Glutamatergic neuron (in vitro differentiated cells): ENCODE measurements at regions not wholly inside any gene's neighbourhood (a gene's known extent, or its start where the extent isn't known, plus 50 kb on each side); places are given as distances from the start of the nearest gene placed in this dataset.

Experiments used
- DNase-seq: peaks from one replicate; pipeline ENCODE4 v3.0.0; 2022
- H3K27ac Mint-ChIP-seq: one replicate; pipeline ENCODE4 v1.8.0; 2020; ENCODE audit warnings: mild to moderate bottlenecking, mixed read lengths, inconsistent platforms; ENCODE audit not compliant: unreplicated experiment
- H3K27me3 Mint-ChIP-seq: one replicate; pipeline ENCODE4 v1.8.0; 2020; ENCODE audit warnings: mild to moderate bottlenecking, moderate library complexity, mixed read lengths, inconsistent platforms; ENCODE audit not compliant: unreplicated experiment
- H3K36me3 Mint-ChIP-seq: one replicate; pipeline ENCODE4 v1.8.0; 2020; ENCODE audit warnings: mild to moderate bottlenecking, mixed read lengths, inconsistent platforms; ENCODE audit not compliant: unreplicated experiment
- H3K4me1 Mint-ChIP-seq: one replicate; pipeline ENCODE4 v1.8.0; 2020; ENCODE audit warnings: mild to moderate bottlenecking, low read depth, mixed read lengths, inconsistent platforms; ENCODE audit not compliant: unreplicated experiment
- H3K4me3 Mint-ChIP-seq: one replicate; pipeline ENCODE4 v1.8.0; 2020; ENCODE audit warnings: mild to moderate bottlenecking, mixed read lengths, inconsistent platforms; ENCODE audit not compliant: unreplicated experiment
- H3K9me3 Mint-ChIP-seq: one replicate; pipeline ENCODE4 v1.8.0; 2020; ENCODE audit warnings: mild to moderate bottlenecking, moderate library complexity, mixed read lengths, inconsistent platforms; ENCODE audit not compliant: unreplicated experiment
- TF ChIP-seq, protein P1 (sequence below): fragments of 200-600 bp; sonication (generic); IDR thresholded peaks from one replicate; pipeline ENCODE4 v1.5.0; 2021; ENCODE audit not compliant: partially characterized antibody, unreplicated experiment

DNA sequence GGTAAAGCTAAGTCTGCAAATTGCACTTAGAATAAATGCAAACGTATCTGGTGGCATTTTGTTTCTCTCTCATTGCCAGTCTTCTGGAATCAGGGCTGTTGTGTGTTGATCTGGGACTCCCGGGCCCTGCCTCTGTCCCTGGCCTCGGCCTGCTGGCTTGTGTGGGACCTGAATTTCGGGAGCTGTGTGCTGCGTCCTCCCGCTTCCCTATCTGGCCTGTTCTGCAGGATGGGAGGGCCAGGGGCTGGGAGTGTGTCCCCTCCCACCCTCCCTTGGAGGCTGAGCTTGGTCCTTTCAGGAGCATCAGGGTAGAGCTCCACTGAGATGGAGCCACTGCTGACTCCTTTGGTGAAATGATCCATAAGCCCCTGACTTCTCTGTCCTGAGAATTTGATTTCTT lies 118.5 kb downstream of the ACKR3 start:
- Mint-ChIP-seq H3K4me3 (no peak overlapping the region), H3K27ac (no peak overlapping the region), H3K36me3 (no peaks in the 10 kb centered on the region), H3K4me1 (peaks cover 5% of the 10 kb centered on the region), H3K27me3 (no peaks in the 10 kb centered on the region), H3K9me3 (peaks cover 5% of the 10 kb centered on the region)
- TF ChIP-seq, protein P1, sequence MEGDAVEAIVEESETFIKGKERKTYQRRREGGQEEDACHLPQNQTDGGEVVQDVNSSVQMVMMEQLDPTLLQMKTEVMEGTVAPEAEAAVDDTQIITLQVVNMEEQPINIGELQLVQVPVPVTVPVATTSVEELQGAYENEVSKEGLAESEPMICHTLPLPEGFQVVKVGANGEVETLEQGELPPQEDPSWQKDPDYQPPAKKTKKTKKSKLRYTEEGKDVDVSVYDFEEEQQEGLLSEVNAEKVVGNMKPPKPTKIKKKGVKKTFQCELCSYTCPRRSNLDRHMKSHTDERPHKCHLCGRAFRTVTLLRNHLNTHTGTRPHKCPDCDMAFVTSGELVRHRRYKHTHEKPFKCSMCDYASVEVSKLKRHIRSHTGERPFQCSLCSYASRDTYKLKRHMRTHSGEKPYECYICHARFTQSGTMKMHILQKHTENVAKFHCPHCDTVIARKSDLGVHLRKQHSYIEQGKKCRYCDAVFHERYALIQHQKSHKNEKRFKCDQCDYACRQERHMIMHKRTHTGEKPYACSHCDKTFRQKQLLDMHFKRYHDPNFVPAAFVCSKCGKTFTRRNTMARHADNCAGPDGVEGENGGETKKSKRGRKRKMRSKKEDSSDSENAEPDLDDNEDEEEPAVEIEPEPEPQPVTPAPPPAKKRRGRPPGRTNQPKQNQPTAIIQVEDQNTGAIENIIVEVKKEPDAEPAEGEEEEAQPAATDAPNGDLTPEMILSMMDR, result no peak
- no peak for DNase-seq

DNA sequence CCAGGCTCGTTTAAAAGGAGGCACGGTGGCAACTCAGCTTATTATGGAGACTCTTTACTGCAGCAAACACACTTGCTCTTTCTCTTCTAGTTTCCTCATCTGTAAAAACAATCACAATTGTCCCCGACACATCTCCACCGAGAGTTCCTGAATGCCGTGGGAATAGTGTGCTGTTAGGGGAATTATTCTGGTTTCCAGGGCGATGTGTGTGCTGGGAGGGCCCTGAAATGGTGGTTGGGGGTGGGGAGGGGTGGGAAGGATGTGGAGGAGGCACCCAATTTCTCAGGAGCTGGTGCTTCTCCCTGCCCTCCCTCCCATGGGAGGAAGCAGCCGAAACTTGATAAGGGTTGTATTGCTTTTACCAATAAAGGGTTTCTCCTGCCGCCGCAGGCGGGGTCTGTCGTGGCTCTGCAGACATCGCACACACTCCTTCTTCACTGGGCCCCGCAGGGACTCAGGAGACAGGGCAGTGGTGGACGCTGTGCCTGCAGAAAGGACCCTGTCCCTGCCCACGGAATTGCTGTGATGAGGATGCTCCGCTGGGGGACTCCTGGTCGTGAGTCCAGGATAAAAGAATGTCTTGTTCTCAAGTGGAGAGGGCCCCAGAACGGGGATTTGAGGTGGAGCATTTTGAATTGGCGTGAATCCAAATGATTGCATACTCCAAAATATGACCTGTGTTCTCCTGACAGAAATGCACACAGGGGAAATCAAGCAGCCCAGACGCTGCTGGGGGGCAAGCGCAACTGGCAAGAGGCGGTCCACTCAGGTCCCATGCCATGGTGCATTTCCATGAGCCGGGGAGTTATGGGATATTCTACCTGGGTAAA lies 119.2 kb downstream of the ACKR3 start:
- Mint-ChIP-seq H3K4me3 (no peak overlapping the region), H3K27me3 (no peaks in the 10 kb centered on the region), H3K36me3 (no peaks in the 10 kb centered on the region), H3K9me3 (peaks cover 5% of the 10 kb centered on the region), H3K27ac (no peak overlapping the region), H3K4me1 (peaks cover 5% of the 10 kb centered on the region)
- TF ChIP-seq, protein P1, result no peak
- DNase-seq, result no peak

DNA sequence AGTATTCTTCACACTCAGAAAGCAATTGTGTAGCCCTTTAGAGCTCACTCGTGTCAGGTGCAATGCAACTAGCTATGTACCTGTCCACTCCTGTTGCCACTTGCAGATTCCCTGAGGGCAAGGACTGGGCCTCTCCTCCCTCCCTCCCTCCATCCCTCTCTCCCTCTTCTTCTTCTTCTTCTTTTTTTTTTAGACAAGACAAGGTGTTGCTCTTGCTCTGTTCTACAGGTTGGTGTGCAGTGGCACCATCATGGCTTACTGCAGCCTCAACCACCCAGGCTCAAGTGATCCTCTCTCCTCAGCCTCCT lies 119.7 kb downstream of the ACKR3 start:
- Mint-ChIP-seq H3K27me3 (no peaks in the 10 kb centered on the region), H3K4me3 (no peak overlapping the region), H3K9me3 (peaks cover 5% of the 10 kb centered on the region), H3K4me1 (peaks cover 5% of the 10 kb centered on the region), H3K36me3 (no peaks in the 10 kb centered on the region), H3K27ac (no peak overlapping the region)
- DNase-seq, result no peak
- TF ChIP-seq, protein P1, result no peak

DNA sequence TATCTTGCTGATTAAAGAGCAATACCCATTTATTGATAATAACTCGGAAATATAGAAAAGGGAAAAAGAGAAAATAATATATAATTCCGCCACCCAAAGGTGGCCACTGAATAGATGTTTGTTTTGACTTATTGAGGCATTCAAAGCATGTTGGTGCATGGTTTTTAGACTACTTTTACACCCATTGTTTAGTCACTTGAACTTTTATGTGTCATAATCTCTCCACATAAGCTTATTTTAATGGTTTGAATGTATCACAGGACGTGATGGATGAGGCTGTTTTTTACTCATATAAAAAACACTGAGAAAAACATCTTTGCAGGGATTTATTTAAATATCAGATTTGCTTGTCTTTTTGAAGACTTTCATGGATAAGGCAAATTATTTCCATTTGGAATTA lies 120.4 kb downstream of the ACKR3 start:
- DNase-seq, result no peak
- no peaks in the 10 kb centered on the region for H3K27me3 Mint-ChIP-seq
- no peak overlapping the region for H3K4me3 Mint-ChIP-seq
- H3K27ac Mint-ChIP-seq, result no peak overlapping the region
- H3K36me3 Mint-ChIP-seq, result no peaks in the 10 kb centered on the region
- peaks cover 6% of the 10 kb centered on the region for H3K9me3 Mint-ChIP-seq
- TF ChIP-seq, protein P1, result no peak
- peaks cover 6% of the 10 kb centered on the region for H3K4me1 Mint-ChIP-seq

DNA sequence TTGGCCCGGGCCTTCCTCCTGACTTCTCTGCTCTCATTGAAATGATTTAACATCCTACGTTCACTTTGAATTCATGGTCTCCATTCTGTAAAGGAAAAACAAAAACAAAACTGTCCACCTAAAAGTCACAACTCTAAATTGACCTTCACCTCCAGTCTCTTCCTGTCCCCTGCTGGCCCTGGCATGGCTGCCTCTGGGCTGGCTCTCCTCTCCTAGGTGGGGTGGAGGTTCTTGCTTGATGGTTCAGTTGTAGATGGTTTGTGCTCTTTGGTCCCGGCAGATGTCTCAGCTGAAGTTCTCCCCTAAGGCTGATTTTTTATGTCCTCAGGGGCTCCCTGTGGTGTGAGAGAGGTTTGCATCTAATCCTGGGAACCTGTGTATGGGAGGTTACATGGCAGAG lies 121.1 kb downstream of the ACKR3 start:
- Mint-ChIP-seq H3K36me3 (no peaks in the 10 kb centered on the region), H3K4me1 (peaks cover 7% of the 10 kb centered on the region), H3K27me3 (no peaks in the 10 kb centered on the region), H3K27ac (no peak overlapping the region), H3K9me3 (peaks cover 7% of the 10 kb centered on the region), H3K4me3 (no peak overlapping the region)
- TF ChIP-seq, protein P1, result no peak
- no peak for DNase-seq
